ENCODE measurements at regions not wholly inside any gene's neighbourhood (a gene's known extent, or its start where the extent isn't known, plus 50 kb on each side); places are given as distances from the start of the nearest gene placed in this dataset.

DNA sequence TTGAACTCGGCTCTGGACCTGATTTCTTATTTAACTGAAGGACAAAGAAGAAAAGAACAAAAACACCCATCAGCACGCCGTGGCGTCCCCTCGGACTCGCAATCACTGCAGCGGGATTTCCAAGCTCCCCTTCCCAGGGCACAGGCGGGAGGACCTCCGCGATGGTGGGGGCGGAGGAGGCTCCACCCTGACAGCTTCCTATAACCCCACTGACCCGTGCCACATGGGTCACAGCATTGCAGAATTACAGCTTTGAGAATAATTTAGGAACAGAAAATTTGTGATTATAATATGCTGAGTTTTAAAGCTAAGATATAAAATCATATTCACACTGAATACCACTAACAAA, 129.7 kb upstream of the SEC61G start:
- Histone ChIP-seq H3K27ac (ENCODE audit: control insufficient read depth, insufficient read depth, low read length) (no peak overlapping the region), H3K9me1 (ENCODE audit: control insufficient read depth, extremely low read depth, insufficient read depth, low read length) (no peaks in the 10 kb centered on the region), H4K20me1 (ENCODE audit: control insufficient read depth, extremely low read depth, insufficient read depth, low read length) (no peaks in the 10 kb centered on the region), H3K4me2 (ENCODE audit: control insufficient read depth, extremely low read depth, insufficient read depth, low read depth, low read length) (peak overlapping the region; percentile 65), H2AFZ (ENCODE audit: control insufficient read depth, low read length) (peak overlapping the region; percentile 80), H3K4me1 (ENCODE audit: control insufficient read depth, extremely low read depth, insufficient read depth, low read length) (peaks cover 3% of the 10 kb centered on the region), H3K4me3 (ENCODE audit: control insufficient read depth in 2 of 3, extremely low read depth in 1 of 3, insufficient read depth in 2 of 3, low read depth in 1 of 3, low read length in 3 of 3) (peak overlapping the region in 2 of 3 experiments; percentile 13 to 59), H3K36me3 (ENCODE audit: control insufficient read depth in 2 of 2, extremely low read depth in 1 of 2, insufficient read depth in 2 of 2, low read length in 2 of 2) (no peaks in the 10 kb centered on the region), H3K79me2 (ENCODE audit: control insufficient read depth, insufficient read depth, low read length) (no peaks in the 10 kb centered on the region), H3K27me3 (ENCODE audit: control insufficient read depth, extremely low read depth, insufficient read depth, low read length) (no peaks in the 10 kb centered on the region), H3K9ac (ENCODE audit: control insufficient read depth, extremely low read depth, insufficient read depth, low read length) (no peak overlapping the region), H3K9me3 (ENCODE audit: control insufficient read depth, low read depth, low read length) (no peaks in the 10 kb centered on the region)
- dilution Hi-C loops (cut with MboI; ENCODE audit: extremely low pct_ligation_motif_present, low sequenced_read_pairs), result no loop called here
- FAIRE-seq (no peak), DNase-seq (ENCODE audit: low read depth, low spot score) (no peak)
- TF ChIP-seq, protein P1, sequence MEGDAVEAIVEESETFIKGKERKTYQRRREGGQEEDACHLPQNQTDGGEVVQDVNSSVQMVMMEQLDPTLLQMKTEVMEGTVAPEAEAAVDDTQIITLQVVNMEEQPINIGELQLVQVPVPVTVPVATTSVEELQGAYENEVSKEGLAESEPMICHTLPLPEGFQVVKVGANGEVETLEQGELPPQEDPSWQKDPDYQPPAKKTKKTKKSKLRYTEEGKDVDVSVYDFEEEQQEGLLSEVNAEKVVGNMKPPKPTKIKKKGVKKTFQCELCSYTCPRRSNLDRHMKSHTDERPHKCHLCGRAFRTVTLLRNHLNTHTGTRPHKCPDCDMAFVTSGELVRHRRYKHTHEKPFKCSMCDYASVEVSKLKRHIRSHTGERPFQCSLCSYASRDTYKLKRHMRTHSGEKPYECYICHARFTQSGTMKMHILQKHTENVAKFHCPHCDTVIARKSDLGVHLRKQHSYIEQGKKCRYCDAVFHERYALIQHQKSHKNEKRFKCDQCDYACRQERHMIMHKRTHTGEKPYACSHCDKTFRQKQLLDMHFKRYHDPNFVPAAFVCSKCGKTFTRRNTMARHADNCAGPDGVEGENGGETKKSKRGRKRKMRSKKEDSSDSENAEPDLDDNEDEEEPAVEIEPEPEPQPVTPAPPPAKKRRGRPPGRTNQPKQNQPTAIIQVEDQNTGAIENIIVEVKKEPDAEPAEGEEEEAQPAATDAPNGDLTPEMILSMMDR (optimal IDR thresholded peaks at IDR 0.05 in 1 of 3, IDR thresholded peaks at IDR 0.05 in 1 of 3, conservative IDR thresholded peaks at IDR 0.05 in 1 of 3; ENCODE audit: extremely low read depth in 1 of 3, insufficient read depth in 2 of 3, low read length in 3 of 3), result no peak
- TF ChIP-seq EZH2 (IDR thresholded peaks at IDR 0.05; ENCODE audit: low read length), result no peak

DNA sequence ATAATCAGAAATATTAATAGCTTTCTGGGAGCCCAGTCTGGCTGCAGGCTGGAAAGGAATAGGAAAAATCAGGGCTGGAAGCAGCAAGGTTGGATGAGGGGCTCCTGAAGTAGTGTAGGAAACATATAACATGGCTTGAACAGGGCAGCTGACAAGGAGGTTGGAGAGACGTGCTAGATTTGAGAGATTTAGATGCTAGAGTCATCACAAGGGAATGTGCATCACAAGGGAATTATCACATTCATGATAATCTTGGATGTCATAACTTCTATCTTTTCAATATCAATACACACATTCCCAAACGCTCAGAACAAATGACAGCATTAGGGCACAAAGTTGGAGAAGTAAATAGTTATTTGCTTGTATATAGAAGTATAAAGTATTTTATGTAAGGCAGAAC, 120.9 kb upstream of the EGFR start:
- FAIRE-seq, result no peak
- DNase-seq (ENCODE audit: low read depth, low spot score), result no peak
- TF ChIP-seq, protein P1 (optimal IDR thresholded peaks at IDR 0.05 in 1 of 3, IDR thresholded peaks at IDR 0.05 in 1 of 3, conservative IDR thresholded peaks at IDR 0.05 in 1 of 3; ENCODE audit: extremely low read depth in 1 of 3, insufficient read depth in 2 of 3, low read length in 3 of 3), result no peak
- no peak for TF ChIP-seq EZH2 (IDR thresholded peaks at IDR 0.05; ENCODE audit: low read length)

More for the DNA sequence above, 120.9 kb upstream of the EGFR start:
- Histone ChIP-seq H3K9me1 (ENCODE audit: control insufficient read depth, extremely low read depth, insufficient read depth, low read length) (no peaks in the 10 kb centered on the region), H3K27me3 (ENCODE audit: control insufficient read depth, extremely low read depth, insufficient read depth, low read length) (no peaks in the 10 kb centered on the region), H3K4me1 (ENCODE audit: control insufficient read depth, extremely low read depth, insufficient read depth, low read length) (no peaks in the 10 kb centered on the region), H3K9ac (ENCODE audit: control insufficient read depth, extremely low read depth, insufficient read depth, low read length) (no peak overlapping the region), H4K20me1 (ENCODE audit: control insufficient read depth, extremely low read depth, insufficient read depth, low read length) (no peaks in the 10 kb centered on the region), H3K79me2 (ENCODE audit: control insufficient read depth, insufficient read depth, low read length) (no peaks in the 10 kb centered on the region), H3K4me3 (ENCODE audit: control insufficient read depth in 2 of 3, extremely low read depth in 1 of 3, insufficient read depth in 2 of 3, low read depth in 1 of 3, low read length in 3 of 3) (no peak overlapping the region), H3K9me3 (ENCODE audit: control insufficient read depth, low read depth, low read length) (no peaks in the 10 kb centered on the region), H3K36me3 (ENCODE audit: control insufficient read depth in 2 of 2, extremely low read depth in 1 of 2, insufficient read depth in 2 of 2, low read length in 2 of 2) (no peaks in the 10 kb centered on the region), H3K27ac (ENCODE audit: control insufficient read depth, insufficient read depth, low read length) (no peak overlapping the region), H2AFZ (ENCODE audit: control insufficient read depth, low read length) (no peak overlapping the region), H3K4me2 (ENCODE audit: control insufficient read depth, extremely low read depth, insufficient read depth, low read depth, low read length) (no peak overlapping the region)
- dilution Hi-C loops (cut with MboI; ENCODE audit: extremely low pct_ligation_motif_present, low sequenced_read_pairs), result no loop called here
